Neural progenitor cell (in vitro differentiated cells): ENCODE measurements at regions not wholly inside any gene's neighbourhood (a gene's known extent, or its start where the extent isn't known, plus 50 kb on each side); places are given as distances from the start of the nearest gene placed in this dataset.

Experiments
- EZH2 ChIP-seq: fragments of 200-600 bp; sonication (generic); IDR thresholded peaks from 2 replicates; pipeline ENCODE4 v1.6.1; 2017; ENCODE audit warnings: antibody characterized with exemption, mild to moderate bottlenecking, moderate library complexity
- EZH2phosphoT487 ChIP-seq: fragments of 200-600 bp; sonication (generic); IDR thresholded peaks from 2 replicates; pipeline ENCODE4 v1.6.1; 2017; ENCODE audit warnings: antibody characterized with exemption
- TF ChIP-seq, protein P1 (sequence below): fragments of 200-600 bp; sonication (generic); IDR thresholded peaks from 2 replicates; pipeline ENCODE4 v1.5.1; 2017; ENCODE audit warnings: antibody characterized with exemption, mild to moderate bottlenecking

DNA sequence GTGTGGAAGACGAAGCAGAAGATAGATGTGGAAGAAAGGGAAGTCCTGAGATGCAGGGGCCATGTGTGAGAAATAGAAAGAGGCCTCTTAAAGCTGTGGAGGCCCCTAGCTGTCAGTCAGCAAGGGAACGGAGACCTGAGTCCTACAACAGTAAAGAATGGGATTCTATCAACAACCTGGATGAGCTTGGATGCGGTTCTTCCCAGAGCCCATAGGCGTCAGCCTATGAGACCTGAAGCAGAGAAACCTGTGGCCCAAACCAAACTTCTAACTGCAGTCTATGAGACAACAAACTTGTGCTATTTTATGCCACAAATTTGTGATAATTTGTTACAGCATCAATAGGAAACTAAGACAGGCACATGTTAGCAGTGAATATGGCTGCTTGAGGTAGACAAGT is 583.7 kb downstream of the ADCYAP1 start:
- TF ChIP-seq, protein P1, sequence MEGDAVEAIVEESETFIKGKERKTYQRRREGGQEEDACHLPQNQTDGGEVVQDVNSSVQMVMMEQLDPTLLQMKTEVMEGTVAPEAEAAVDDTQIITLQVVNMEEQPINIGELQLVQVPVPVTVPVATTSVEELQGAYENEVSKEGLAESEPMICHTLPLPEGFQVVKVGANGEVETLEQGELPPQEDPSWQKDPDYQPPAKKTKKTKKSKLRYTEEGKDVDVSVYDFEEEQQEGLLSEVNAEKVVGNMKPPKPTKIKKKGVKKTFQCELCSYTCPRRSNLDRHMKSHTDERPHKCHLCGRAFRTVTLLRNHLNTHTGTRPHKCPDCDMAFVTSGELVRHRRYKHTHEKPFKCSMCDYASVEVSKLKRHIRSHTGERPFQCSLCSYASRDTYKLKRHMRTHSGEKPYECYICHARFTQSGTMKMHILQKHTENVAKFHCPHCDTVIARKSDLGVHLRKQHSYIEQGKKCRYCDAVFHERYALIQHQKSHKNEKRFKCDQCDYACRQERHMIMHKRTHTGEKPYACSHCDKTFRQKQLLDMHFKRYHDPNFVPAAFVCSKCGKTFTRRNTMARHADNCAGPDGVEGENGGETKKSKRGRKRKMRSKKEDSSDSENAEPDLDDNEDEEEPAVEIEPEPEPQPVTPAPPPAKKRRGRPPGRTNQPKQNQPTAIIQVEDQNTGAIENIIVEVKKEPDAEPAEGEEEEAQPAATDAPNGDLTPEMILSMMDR: no peak
- no peak for TF ChIP-seq EZH2
- TF ChIP-seq EZH2phosphoT487: no peak
